ENCODE measurements at regions not wholly inside any gene's neighbourhood (a gene's known extent, or its start where the extent isn't known, plus 50 kb on each side); places are given as distances from the start of the nearest gene placed in this dataset.
A peak's percentile ranks its signal among the peaks of the same experiment; 100 is the strongest.

DNA sequence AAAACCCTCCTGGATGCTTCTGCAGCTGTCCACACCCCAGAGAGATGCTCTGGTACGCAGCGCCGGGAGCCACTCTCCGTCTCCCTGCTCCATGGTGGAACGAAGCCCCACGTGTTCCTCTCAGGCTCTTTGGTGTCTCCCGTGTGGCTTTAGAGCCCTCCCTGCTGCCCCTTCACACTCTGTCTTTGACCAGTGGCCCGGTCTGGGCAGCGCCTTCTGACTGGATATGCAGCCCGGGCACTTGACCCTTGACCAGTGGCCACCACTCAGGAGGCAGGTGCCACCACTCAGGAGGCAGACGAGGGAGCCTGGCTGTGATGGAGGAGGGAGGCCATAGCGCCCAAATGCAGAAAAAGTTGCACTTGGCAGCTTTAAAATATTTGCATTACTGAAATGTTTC, 214.5 kb upstream of the SALL3 start:
- no peak for TF ChIP-seq POLR2AphosphoS5 (IDR thresholded peaks at IDR 0.05)
- no peak for TF ChIP-seq EP300 (IDR thresholded peaks at IDR 0.05)
- no peak for TF ChIP-seq POLR2A (IDR thresholded peaks at IDR 0.05)
- TF ChIP-seq, protein P1, sequence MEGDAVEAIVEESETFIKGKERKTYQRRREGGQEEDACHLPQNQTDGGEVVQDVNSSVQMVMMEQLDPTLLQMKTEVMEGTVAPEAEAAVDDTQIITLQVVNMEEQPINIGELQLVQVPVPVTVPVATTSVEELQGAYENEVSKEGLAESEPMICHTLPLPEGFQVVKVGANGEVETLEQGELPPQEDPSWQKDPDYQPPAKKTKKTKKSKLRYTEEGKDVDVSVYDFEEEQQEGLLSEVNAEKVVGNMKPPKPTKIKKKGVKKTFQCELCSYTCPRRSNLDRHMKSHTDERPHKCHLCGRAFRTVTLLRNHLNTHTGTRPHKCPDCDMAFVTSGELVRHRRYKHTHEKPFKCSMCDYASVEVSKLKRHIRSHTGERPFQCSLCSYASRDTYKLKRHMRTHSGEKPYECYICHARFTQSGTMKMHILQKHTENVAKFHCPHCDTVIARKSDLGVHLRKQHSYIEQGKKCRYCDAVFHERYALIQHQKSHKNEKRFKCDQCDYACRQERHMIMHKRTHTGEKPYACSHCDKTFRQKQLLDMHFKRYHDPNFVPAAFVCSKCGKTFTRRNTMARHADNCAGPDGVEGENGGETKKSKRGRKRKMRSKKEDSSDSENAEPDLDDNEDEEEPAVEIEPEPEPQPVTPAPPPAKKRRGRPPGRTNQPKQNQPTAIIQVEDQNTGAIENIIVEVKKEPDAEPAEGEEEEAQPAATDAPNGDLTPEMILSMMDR (IDR thresholded peaks at IDR 0.05): no peak
- no peaks in the 10 kb centered on the region for H3K36me3 ChIP-seq
- no peaks in the 10 kb centered on the region for H3K9me3 ChIP-seq
- peaks cover 0 to 5% (median 0%) of the 10 kb centered on the region in 3 donors for H3K27me3 ChIP-seq
- intact Hi-C loops (cut with DNase I): no loop called here
- DNase-seq: peak; percentile 50
- no peak overlapping the region for H3K27ac ChIP-seq
- no peaks in the 10 kb centered on the region for H3K4me1 ChIP-seq
- no peak overlapping the region for H3K4me3 ChIP-seq
- 88 to 89% methylated on average over 12 of the region's 12 CpGs for WGBS, 2 donors

DNA sequence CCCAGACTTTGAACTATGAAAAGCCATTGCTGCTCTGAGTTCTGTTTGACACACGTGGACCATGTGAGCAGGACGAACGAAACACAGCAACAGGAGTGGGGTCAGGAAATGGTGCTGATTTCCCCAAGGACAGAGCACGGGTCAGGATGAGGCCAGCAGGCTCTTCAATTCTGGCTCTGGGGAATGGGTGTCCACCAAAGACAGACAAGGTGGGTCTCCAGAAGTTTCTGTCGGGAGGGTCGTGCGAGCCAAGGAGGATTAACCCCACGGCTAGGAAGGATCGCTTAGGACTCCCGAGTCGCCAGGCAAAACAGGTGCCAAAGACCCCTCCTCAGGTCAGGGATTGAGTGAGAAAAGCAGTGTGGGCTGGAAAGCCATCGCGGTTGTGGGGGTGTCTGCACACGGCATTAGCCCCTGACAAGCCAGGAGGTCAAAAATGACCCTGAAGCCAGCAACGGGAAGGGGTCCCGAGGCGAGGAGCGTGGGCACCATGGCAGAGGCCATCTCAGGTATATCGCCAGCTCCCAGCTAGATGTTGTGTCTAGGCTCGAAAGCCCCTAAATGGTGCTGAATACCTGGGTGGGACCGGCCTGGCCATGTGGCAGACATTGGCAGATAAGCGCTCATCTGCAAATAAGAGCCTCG, 213.9 kb upstream of the SALL3 start:
- Histone ChIP-seq H3K27me3 (peaks cover 0 to 7% (median 0%) of the 10 kb centered on the region in 3 donors), H3K27ac (no peak overlapping the region), H3K4me1 (no peaks in the 10 kb centered on the region), H3K4me3 (no peak overlapping the region), H3K36me3 (no peaks in the 10 kb centered on the region), H3K9me3 (no peaks in the 10 kb centered on the region)
- DNase-seq: no peak
- intact Hi-C loops (cut with DNase I): no loop called here
- 85 to 89% methylated on average over 23 of the region's 23 CpGs for WGBS, 2 donors
- TF ChIP-seq, protein P1 (IDR thresholded peaks at IDR 0.05): no peak
- TF ChIP-seq POLR2A (IDR thresholded peaks at IDR 0.05) (no peak), POLR2AphosphoS5 (IDR thresholded peaks at IDR 0.05) (no peak), EP300 (IDR thresholded peaks at IDR 0.05) (no peak)

DNA sequence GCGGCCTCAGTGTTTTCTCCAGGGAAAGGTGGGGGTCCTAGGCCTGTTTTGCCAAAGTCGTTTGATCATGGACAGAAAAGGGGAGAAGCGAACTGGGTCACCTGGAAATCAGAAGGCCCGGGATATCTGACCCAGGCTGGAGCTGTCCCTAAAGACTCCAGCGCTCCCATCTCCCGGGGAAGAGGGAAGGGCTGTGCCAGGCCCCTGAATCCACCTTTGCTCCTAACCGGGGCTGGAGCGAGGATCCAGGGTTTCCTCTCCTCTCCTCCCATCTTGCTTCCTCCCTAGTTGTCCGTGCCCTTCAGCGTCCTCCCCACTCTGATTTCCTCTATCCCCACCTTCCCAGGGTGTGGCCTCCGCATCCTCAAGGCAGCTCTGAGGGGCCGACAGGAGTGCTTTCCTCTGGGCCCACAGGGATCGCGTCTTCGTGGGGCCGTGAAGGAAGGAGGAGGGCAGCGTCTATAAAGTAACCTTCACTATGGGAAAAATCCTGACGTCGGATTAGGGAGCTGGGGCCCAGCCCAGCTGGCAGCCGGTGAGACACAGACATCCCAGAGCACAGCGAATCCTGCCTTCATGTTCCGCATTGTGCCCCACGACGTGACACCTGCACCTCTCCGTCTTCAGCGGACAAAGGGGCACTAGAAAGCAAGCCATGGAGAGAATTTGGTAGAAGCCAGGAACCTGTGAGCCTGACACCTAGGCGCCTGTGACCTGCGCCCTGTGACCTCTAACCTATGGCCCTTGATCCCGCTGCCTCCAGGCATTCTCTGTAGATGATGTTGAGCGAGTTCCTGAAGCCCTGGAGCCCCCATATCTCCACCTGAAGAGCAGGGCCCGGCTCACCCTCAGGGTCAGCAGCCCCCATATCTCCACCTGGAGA, 212.7 kb upstream of the SALL3 start:
- Histone ChIP-seq H3K27ac (no peak overlapping the region), H3K36me3 (no peaks in the 10 kb centered on the region), H3K9me3 (no peaks in the 10 kb centered on the region), H3K27me3 (peaks cover 0 to 10% (median 0%) of the 10 kb centered on the region in 3 donors), H3K4me1 (no peaks in the 10 kb centered on the region), H3K4me3 (no peak overlapping the region)
- WGBS, 2 donors: 85 to 90% methylated on average over 31 of the region's 31 CpGs
- DNase-seq: peak; percentile 35
- intact Hi-C loops (cut with DNase I): no loop called here
- TF ChIP-seq, protein P1 (IDR thresholded peaks at IDR 0.05): no peak
- TF ChIP-seq POLR2A (IDR thresholded peaks at IDR 0.05) (no peak), POLR2AphosphoS5 (IDR thresholded peaks at IDR 0.05) (no peak), EP300 (IDR thresholded peaks at IDR 0.05) (no peak)

DNA sequence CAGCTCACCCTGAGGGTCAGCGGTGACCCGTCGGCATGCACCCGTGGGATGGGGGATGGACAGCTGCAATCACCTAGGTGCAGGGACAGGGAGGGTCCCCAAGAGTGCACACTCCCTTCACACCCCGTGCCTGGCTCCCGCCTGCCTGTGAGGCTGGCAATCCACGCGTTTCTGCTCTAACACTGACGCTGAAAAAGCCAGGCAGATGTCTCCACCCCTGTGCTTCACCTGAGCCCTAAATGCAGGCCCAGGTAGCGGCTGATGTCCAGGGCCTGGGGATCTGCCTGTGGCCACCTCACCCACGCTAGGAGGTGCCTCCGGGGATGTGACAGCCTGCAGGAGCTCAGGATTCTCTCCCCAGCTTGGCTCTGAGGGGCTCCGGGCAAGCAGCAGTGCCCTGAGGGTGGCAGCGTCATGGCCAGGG, 212.0 kb upstream of the SALL3 start:
- H3K27me3 ChIP-seq: peaks cover 0 to 10% (median 0%) of the 10 kb centered on the region in 3 donors
- H3K4me3 ChIP-seq: no peak overlapping the region

More for the DNA sequence above, 212.0 kb upstream of the SALL3 start:
- TF ChIP-seq POLR2A (IDR thresholded peaks at IDR 0.05): no peak
- no peak for TF ChIP-seq POLR2AphosphoS5 (IDR thresholded peaks at IDR 0.05)
- TF ChIP-seq, protein P1 (IDR thresholded peaks at IDR 0.05): no peak
- TF ChIP-seq EP300 (IDR thresholded peaks at IDR 0.05): no peak
- WGBS, 2 donors: 87 to 91% methylated on average over 14 of the region's 14 CpGs
- Histone ChIP-seq H3K36me3 (no peaks in the 10 kb centered on the region), H3K4me1 (no peaks in the 10 kb centered on the region), H3K9me3 (no peaks in the 10 kb centered on the region), H3K27ac (no peak overlapping the region)
- intact Hi-C loops (cut with DNase I): no loop called here
- peak; percentile 65 for DNase-seq

Measured in sigmoid colon (tissue), 6 donors.